ENCODE measurements at regions not wholly inside any gene's neighbourhood (a gene's known extent, or its start where the extent isn't known, plus 50 kb on each side); places are given as distances from the start of the nearest gene placed in this dataset.
"Not testable (repeated sequence)": the region's sequence is repeated elsewhere in the genome, so short reads cannot be mapped to it uniquely, and the experiment has no call there.

DNA sequence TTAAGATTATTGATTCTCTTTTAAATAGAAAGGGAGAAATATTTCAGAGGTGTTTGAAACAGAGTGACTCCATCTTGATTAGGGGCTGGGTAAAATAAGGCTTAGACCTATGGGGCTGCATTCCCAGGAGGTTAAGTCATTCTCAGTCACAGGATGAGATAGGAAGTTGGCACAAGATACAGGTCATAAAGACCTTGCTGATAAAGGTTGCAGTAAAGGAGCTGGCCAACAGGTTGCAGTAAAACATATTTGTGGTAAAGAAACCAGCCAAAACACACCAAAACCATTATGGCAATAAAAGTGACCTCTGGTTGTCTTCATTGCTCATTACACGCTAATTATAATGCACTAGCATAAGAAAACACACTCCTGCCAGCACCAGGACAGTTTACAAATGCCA, 165.0 kb downstream of the SPIN4 start:
- no peak overlapping the region for H3K4me3 ChIP-seq
- H3K9ac ChIP-seq (ENCODE audit: insufficient read length): no peak overlapping the region
- H3K36me3 ChIP-seq (ENCODE audit: insufficient read depth, low read length): no peaks in the 10 kb centered on the region
- no peak for DNase-seq (ENCODE audit: low read depth, low spot score)
- no peak for TF ChIP-seq FOXP2 (optimal IDR thresholded peaks at IDR 0.05; ENCODE audit: control extremely low read depth, extremely low read length, insufficient read depth)
- TF ChIP-seq EZH2 (IDR thresholded peaks at IDR 0.05): no peak
- TF ChIP-seq POLR2AphosphoS5 (IDR thresholded peaks at IDR 0.05; ENCODE audit: borderline replicate concordance, low read depth, low read length): no peak
- no peaks in the 10 kb centered on the region for H3K9me3 ChIP-seq (ENCODE audit: low read depth, low read length)
- H3K27ac ChIP-seq: no peak overlapping the region

DNA sequence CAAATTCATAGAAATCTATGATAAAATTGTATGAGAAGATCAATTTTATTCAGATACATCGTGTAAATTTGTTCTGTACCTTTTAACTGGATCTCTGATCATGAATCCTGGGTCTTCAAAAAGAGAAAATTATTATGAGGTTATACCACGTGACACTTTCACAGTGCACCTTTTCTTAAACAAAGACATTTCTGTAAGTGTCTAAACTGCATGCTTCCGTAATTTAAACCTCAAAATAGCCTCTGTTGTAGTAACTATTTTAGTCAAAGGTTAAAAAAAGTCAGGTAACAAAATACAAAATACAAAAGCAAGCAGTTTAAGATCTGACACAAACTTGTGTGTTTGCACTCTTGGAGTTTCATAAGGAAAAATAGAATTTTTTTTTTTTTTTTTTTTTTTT, 171.3 kb downstream of the SPIN4 start:
- H3K4me3 ChIP-seq; H3K9me3 ChIP-seq (ENCODE audit: low read depth, low read length); DNase-seq (ENCODE audit: low read depth, low spot score); H3K27ac ChIP-seq; H3K9ac ChIP-seq (ENCODE audit: insufficient read length); H3K36me3 ChIP-seq (ENCODE audit: insufficient read depth, low read length): not testable (repeated sequence)

DNA sequence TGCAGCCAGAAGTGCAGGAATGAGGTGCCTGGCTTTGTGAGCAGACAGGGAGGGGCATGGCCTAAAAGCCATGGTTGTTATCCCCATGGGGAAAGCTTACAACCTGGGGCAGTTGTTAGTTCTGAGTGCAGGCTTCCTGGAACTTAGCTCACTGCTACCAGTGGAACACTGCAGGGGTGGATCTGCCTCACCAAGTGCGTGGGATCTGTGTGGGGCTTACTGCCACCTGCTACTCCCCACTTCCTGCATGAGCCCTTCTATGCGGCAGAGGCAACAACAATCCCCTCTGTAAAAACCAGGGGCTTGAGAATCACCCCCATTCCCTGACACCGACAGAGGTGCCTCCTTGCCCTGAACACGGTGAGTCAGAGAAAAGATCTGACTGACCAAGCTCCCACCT, 174.6 kb downstream of the SPIN4 start:
- H3K9ac ChIP-seq (ENCODE audit: insufficient read length); H3K27ac ChIP-seq; DNase-seq (ENCODE audit: low read depth, low spot score); H3K9me3 ChIP-seq (ENCODE audit: low read depth, low read length); H3K4me3 ChIP-seq; H3K36me3 ChIP-seq (ENCODE audit: insufficient read depth, low read length): not testable (repeated sequence)

DNA sequence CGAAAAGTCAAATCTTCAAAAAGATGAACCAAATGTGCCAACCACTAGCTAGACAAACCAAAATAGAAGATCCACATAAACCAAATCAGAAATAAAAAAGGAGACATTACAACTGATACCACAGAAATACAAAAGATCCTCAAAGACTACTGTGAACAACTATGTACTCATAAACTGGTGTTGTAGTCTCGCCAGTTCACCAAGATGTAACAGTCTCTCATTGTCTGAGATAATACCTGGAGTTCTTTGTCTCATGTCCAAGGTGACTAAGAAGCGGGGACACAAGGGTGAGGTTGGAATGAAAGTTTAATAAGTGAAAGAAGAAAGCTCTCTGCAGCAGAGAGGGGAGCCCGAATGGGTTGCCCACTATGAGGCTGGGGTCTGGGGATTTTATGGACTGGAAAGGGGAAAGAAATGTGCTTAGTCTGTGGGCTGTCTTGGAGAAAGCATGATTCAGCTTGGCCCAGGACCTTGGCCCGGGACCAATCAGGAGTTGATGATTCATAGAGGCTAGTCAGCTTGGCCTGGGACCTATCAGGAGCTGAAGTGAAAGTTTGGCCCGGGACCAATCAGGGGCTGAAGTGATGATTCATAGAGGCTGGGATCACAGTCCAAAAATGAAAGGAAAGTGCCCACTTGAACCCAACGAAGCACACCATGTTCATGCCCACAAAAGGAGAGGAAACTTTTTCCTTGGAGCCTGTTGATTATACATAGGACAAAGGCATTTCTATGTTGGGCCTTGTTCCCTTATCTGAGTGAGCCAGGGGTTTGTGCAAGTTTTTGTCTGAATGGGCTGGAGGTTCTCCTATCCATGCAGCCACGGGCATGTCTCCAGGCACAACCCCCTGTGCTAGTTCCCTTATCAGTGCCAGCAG, 177.1 kb downstream of the SPIN4 start:
- H3K9ac ChIP-seq (ENCODE audit: insufficient read length); H3K27ac ChIP-seq; DNase-seq (ENCODE audit: low read depth, low spot score); H3K9me3 ChIP-seq (ENCODE audit: low read depth, low read length); H3K36me3 ChIP-seq (ENCODE audit: insufficient read depth, low read length); H3K4me3 ChIP-seq: not testable (repeated sequence)

DNA sequence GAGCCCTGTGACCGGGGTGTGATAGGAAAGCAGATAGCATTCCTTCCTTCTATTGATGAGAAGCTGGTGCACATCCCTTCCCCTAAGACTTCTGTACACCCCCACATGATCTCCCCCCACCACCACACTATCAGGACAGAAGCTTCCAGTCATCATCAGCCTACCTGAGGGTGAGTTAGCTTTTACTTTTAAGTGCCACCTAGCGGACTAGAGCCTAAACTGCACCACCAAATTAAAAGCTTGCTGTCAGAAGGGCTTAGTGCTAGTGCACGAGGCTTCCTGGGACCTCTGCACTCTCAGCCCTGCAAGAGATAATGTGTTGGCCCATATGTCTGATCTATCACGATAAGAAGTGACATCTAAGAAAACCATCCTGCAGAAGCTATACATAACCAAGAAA, 181.7 kb downstream of the SPIN4 start:
- H3K9ac ChIP-seq (ENCODE audit: insufficient read length); H3K4me3 ChIP-seq; H3K27ac ChIP-seq: not testable (repeated sequence)

DNA sequence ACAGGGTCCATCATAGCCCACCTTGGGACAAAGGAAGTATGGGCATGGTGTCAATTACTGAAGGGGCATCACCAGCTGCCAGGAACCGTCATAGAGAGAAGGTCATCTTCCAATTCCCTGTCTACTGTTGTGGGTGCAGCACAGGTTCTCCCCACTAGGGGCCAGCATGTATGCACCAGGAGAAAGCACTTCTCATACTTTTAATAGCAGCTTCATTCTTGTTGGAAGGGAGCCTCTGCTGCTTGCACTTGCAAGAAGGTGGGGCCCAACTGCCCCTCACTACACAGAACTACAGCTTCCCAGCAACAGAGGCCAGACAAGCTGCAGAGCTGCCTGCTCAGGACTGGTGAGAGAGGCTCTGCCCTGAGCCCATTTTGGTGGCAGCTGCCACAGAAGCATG, 182.2 kb downstream of the SPIN4 start:
- H3K36me3 ChIP-seq (ENCODE audit: insufficient read depth, low read length); H3K9me3 ChIP-seq (ENCODE audit: low read depth, low read length); H3K4me3 ChIP-seq; DNase-seq (ENCODE audit: low read depth, low spot score); H3K27ac ChIP-seq; H3K9ac ChIP-seq (ENCODE audit: insufficient read length): not testable (repeated sequence)

More for the DNA sequence above, 181.7 kb downstream of the SPIN4 start:
- not testable (repeated sequence) for DNase-seq (ENCODE audit: low read depth, low spot score); H3K9me3 ChIP-seq (ENCODE audit: low read depth, low read length); H3K36me3 ChIP-seq (ENCODE audit: insufficient read depth, low read length)

DNA sequence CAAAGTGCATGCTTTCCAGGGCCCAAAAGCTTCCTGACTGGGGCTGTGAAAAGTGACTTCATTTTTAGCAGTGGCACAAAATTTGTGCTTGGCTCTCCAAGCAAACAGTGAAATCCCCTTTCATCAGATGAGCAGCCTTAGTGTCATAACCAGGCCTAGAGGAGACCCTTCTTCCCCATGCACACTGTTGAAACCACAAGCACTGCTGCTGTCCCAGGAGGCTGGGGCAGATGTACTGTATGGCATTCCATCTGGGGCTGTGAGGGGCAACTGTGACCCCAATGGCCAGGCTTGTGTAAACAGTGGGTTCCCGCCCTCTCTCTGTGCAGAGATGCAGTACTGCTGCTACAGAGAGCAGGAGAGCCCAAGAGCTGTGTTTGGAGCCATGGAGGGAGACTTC, 184.1 kb downstream of the SPIN4 start:
- H3K9me3 ChIP-seq (ENCODE audit: low read depth, low read length); H3K36me3 ChIP-seq (ENCODE audit: insufficient read depth, low read length); H3K9ac ChIP-seq (ENCODE audit: insufficient read length); DNase-seq (ENCODE audit: low read depth, low spot score); H3K4me3 ChIP-seq; H3K27ac ChIP-seq: not testable (repeated sequence)

DNA sequence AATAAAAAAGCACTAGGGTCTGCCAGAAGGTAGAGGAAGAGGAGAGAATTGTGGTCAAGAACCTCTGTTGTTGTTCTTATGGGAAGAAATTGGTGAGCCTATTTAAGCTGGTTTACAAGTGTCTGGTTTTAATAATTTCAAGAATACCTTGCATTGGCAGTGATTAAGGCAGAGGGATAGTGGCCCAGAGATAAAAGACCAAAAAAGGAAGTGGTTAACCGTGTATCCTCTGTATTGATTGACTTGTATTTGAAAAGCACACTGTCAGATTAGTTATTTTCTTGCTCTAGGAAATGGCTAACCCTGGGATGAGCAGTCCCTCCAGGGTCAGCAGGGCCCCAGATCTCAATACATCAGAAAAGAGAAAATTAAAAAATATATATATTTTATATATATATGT, 190.1 kb downstream of the SPIN4 start:
- H3K27ac ChIP-seq; H3K9me3 ChIP-seq (ENCODE audit: low read depth, low read length); DNase-seq (ENCODE audit: low read depth, low spot score); H3K9ac ChIP-seq (ENCODE audit: insufficient read length); H3K36me3 ChIP-seq (ENCODE audit: insufficient read depth, low read length); H3K4me3 ChIP-seq: not testable (repeated sequence)

DNA sequence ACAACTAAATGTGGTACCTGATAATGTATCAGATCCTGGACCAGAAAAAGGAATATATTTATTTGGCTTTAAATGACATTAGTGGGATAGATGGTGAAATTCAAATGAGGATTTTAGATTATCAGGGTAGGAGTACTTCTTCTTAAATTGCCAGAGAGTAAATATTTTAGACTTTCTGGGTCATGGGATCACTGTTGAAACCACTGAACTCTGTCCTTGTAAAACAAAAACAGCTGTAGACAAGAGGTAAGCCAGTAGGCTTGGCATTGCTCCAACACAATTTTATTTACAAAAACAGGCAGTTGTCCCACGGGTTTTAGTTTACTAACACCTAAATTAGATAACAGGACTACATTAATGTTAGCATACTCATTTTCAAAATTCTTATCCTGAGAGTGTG, 190.8 kb downstream of the SPIN4 start:
- not testable (repeated sequence) for H3K36me3 ChIP-seq (ENCODE audit: insufficient read depth, low read length); H3K27ac ChIP-seq; H3K9me3 ChIP-seq (ENCODE audit: low read depth, low read length); H3K9ac ChIP-seq (ENCODE audit: insufficient read length); H3K4me3 ChIP-seq; DNase-seq (ENCODE audit: low read depth, low spot score)

DNA sequence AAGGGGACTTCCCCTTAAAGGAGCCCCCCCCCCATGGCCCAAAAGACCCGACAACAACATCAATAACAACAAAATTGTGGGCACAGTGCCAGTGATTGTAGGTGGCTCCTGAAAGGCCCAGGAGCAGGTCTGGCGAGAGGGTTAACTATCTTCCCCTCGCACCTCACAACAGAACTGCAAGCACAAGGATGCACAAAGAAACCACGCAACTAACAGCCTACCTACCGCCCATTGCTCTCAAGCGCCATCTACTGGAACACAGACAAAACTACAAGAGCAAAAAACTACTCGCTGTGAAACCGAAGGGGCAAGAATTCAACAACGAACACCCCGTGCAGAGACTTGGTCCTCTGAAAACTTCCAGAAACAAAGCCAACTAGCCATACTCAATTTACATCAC, 205.6 kb downstream of the SPIN4 start:
- H3K4me3 ChIP-seq; H3K9ac ChIP-seq (ENCODE audit: insufficient read length); DNase-seq (ENCODE audit: low read depth, low spot score); H3K9me3 ChIP-seq (ENCODE audit: low read depth, low read length); H3K36me3 ChIP-seq (ENCODE audit: insufficient read depth, low read length); H3K27ac ChIP-seq: not testable (repeated sequence)

DNA sequence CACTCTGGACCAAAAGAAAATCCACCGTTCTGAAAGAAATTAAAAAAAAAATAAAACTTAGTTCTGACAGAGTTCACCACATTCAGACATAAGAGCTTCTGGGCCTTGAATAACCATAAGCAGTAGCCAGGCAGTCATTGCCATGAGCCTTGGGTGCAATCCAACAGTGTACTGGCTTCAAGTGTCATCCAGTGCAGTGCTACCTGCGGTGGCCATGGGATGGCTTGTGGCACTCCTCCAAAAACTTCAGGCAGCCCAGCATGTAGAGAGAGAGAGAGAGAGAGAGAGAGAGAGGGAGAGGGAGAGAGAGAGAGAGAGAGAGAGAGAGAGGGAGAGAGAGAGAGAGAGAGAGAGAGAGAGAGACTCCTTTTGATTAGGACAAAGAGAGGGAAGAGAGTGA, 208.5 kb downstream of the SPIN4 start:
- not testable (repeated sequence) for H3K4me3 ChIP-seq; H3K9me3 ChIP-seq (ENCODE audit: low read depth, low read length); DNase-seq (ENCODE audit: low read depth, low spot score); H3K27ac ChIP-seq; H3K36me3 ChIP-seq (ENCODE audit: insufficient read depth, low read length); H3K9ac ChIP-seq (ENCODE audit: insufficient read length)

DNA sequence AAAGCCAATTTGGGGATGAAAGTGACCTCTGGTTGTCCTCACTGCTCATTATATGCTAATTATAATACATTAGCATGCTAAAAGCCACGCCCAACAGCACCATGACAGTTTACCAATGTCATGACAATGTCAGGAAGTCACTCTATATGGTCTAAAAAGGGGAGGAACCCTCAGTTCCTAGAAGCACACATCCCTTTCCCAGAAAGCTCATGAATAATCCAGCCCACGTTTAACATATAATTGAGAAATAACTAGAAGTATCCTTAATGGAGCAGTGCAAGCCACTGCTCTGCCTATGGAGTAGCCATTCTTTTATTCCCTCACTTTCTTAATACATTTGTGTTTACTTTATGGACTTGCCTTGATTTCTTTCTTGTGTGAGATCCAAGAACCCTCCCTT, 215.3 kb downstream of the SPIN4 start:
- H3K36me3 ChIP-seq (ENCODE audit: insufficient read depth, low read length); DNase-seq (ENCODE audit: low read depth, low spot score); H3K9ac ChIP-seq (ENCODE audit: insufficient read length); H3K27ac ChIP-seq; H3K9me3 ChIP-seq (ENCODE audit: low read depth, low read length); H3K4me3 ChIP-seq: not testable (repeated sequence)

Data from SK-N-MC (cell line).